ENCODE measurements at regions not wholly inside any gene's neighbourhood (a gene's known extent, or its start where the extent isn't known, plus 50 kb on each side); places are given as distances from the start of the nearest gene placed in this dataset.
"Not testable (repeated sequence)": the region's sequence is repeated elsewhere in the genome, so short reads cannot be mapped to it uniquely, and the experiment has no call there.

- H3K27ac Mint-ChIP-seq = peak overlapping the region in 1 of 7 donors; percentile 41
- no peak overlapping the region for H3K4me3 ChIP-seq (replicated peaks in 1 of 3; ENCODE audit: low read depth in 2 of 3, low read length in 3 of 3)
- peaks cover 5 to 7% of the 10 kb centered on the region in 2 donors for H3K9me3 ChIP-seq (replicated peaks in 1 of 2; ENCODE audit: control insufficient read depth in 1 of 2, insufficient read depth in 1 of 2, low read length in 2 of 2)
- H3K79me2 ChIP-seq (ENCODE audit: insufficient read depth, low read length) = no peaks in the 10 kb centered on the region
- H3K36me3 ChIP-seq (replicated peaks in 1 of 2; ENCODE audit: control insufficient read depth in 1 of 2, insufficient read depth in 2 of 2, low read length in 2 of 2) = no peaks in the 10 kb centered on the region
- H3K4me1 ChIP-seq (ENCODE audit: control insufficient read depth in 1 of 2, insufficient read depth in 2 of 2, low read length in 2 of 2) = no peaks in the 10 kb centered on the region
- no peak overlapping the region for H2AFZ ChIP-seq (ENCODE audit: insufficient read depth, low read depth, low read length, poor library complexity, severe bottlenecking)
- peaks cover 0 to 10% (median 2%) of the 10 kb centered on the region in 7 donors for H3K9me3 Mint-ChIP-seq
- H3K9ac ChIP-seq (ENCODE audit: insufficient read depth, low read length, poor library complexity, severe bottlenecking) = no peak overlapping the region
- no peak for TF ChIP-seq CTCF (IDR thresholded peaks at IDR 0.05)
- no peak for DNase-seq
- intact Hi-C loops (cut with micrococcal nuclease) = no loop called here
- no peak overlapping the region for H3K27ac ChIP-seq (ENCODE audit: low read depth in 1 of 2, low read length in 2 of 2)
- H3K27me3 Mint-ChIP-seq (ENCODE audit: low read depth in 3 of 3) = peaks cover 0 to 4% (median 0%) of the 10 kb centered on the region in 3 donors
- H4K20me1 ChIP-seq (ENCODE audit: insufficient read depth, low read length) = no peaks in the 10 kb centered on the region
- H3K4me2 ChIP-seq (replicated peaks; ENCODE audit: extremely low read depth, low read length, poor library complexity, severe bottlenecking) = no peak overlapping the region
- H3K36me3 Mint-ChIP-seq = no peaks in the 10 kb centered on the region
- no CpG with 5 or more reads among the region's 2 CpGs for WGBS (ENCODE audit: insufficient coverage)
- no peaks in the 10 kb centered on the region for H3K27me3 ChIP-seq (ENCODE audit: control insufficient read depth in 2 of 2, insufficient read depth in 2 of 2, low read length in 2 of 2)
- no peaks in the 10 kb centered on the region for H3K4me1 Mint-ChIP-seq
- H3K4me3 Mint-ChIP-seq = no peak overlapping the region
Measured at GRCh38 chrX:66994729-66995128, 355.9 kb upstream of the EDA2R start.

GRCh38 chrX:66992077-66992476 lies 353.2 kb upstream of the EDA2R start:
- H3K36me3 ChIP-seq (replicated peaks in 1 of 2; ENCODE audit: control insufficient read depth in 1 of 2, insufficient read depth in 2 of 2, low read length in 2 of 2); H3K4me3 Mint-ChIP-seq; H3K79me2 ChIP-seq (ENCODE audit: insufficient read depth, low read length); H3K4me1 Mint-ChIP-seq; H3K9ac ChIP-seq (ENCODE audit: insufficient read depth, low read length, poor library complexity, severe bottlenecking); H3K4me2 ChIP-seq (replicated peaks; ENCODE audit: extremely low read depth, low read length, poor library complexity, severe bottlenecking); H3K4me1 ChIP-seq (ENCODE audit: control insufficient read depth in 1 of 2, insufficient read depth in 2 of 2, low read length in 2 of 2); H3K27ac ChIP-seq (ENCODE audit: low read depth in 1 of 2, low read length in 2 of 2); H3K27me3 ChIP-seq (ENCODE audit: control insufficient read depth in 2 of 2, insufficient read depth in 2 of 2, low read length in 2 of 2); intact Hi-C loops (cut with micrococcal nuclease); H3K9me3 ChIP-seq (replicated peaks in 1 of 2; ENCODE audit: control insufficient read depth in 1 of 2, insufficient read depth in 1 of 2, low read length in 2 of 2); H4K20me1 ChIP-seq (ENCODE audit: insufficient read depth, low read length); H3K36me3 Mint-ChIP-seq; H3K27ac Mint-ChIP-seq; H2AFZ ChIP-seq (ENCODE audit: insufficient read depth, low read depth, low read length, poor library complexity, severe bottlenecking); H3K4me3 ChIP-seq (replicated peaks in 1 of 3; ENCODE audit: low read depth in 2 of 3, low read length in 3 of 3); H3K27me3 Mint-ChIP-seq (ENCODE audit: low read depth in 3 of 3); DNase-seq; H3K9me3 Mint-ChIP-seq: not testable (repeated sequence)
- no CpG with 5 or more reads among the region's 2 CpGs for WGBS (ENCODE audit: insufficient coverage)

All from CD14-positive monocyte (primary cell).